NCI-H146 (cell line): ENCODE measurements at regions not wholly inside any gene's neighbourhood (a gene's known extent, or its start where the extent isn't known, plus 50 kb on each side); places are given as distances from the start of the nearest gene placed in this dataset.

Experiments used
- DNase-seq: peaks from one replicate; lab custom pipeline; 2025; lab: John Stamatoyannopoulos, UW

DNA sequence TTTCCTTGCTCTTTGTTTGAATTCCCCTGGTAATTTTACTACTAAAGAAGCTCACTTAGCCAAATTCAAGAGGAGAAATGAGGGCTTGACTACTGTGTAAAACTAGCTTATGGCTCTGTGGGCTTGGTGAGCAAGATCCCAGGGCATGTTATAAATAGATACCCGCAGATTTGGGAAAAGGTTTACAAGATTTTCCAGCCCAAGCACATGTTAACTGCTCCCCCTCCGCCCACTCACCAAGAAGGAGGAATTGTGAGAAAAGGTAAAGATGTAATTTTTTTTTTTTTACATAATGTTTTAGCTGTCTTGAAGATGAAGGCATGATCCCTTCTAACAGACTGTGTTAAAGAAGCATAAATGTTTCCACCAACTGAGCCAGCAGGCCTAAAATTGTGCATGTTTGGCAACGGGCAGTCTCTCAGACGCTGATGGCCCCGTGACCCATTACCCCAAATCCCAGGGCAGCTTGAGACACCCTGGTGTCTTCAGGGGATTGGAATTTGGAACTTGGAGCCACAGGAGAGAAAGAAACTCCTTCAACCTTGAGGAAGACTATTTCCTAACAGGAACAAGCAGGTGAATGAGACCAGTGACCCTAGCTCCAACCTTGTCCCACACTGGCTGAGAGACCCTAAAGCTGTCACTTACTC, 429.8 kb upstream of the CELF2 start:
- no peak for DNase-seq

- DNase-seq = no peak
Measured at GRCh38 chr10:10589540-10590303, 427.9 kb upstream of the CELF2 start.

- peak; percentile 7 for DNase-seq
Measured at GRCh38 chr10:10591715-10592341, 425.8 kb upstream of the CELF2 start.

DNA sequence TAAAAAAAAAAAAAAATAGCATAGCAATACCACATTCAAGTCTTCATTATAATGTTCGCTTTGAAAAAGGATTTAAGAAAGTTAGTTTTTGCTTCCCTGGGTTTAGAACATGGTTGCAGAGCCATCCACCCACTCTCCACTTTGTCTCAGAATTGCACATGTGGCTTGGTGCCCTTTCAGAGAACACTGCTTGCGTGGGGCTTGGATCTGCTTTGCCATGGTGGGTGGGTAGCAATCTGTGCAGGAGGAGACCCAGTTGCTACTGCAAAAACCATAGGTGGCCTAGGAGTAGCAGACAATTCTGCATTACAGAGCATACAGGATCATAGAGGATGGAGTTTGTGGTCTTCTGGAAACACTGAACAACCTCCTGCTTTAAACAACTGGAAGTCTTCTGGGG, 421.4 kb upstream of the CELF2 start:
- DNase-seq = no peak

DNA sequence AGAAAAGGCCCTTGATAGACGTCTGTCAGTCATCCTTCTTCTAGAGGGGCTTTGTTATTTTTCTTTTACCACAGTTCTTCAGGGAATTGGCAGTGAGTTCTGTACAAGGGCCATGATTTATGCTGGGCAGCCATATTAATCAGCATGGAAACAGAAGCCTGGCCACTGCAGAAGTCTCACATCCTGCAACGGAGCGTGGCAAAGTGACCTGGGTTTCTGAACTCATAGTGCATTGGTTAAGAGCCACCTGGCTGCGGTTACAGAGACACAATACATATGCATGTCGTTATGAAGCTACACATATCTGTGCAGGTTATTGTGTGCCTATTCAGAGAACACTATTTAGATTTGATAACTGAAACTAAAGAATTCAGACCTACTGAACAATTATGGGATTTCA, 419.4 kb upstream of the CELF2 start:
- peak; percentile 49 for DNase-seq

DNA sequence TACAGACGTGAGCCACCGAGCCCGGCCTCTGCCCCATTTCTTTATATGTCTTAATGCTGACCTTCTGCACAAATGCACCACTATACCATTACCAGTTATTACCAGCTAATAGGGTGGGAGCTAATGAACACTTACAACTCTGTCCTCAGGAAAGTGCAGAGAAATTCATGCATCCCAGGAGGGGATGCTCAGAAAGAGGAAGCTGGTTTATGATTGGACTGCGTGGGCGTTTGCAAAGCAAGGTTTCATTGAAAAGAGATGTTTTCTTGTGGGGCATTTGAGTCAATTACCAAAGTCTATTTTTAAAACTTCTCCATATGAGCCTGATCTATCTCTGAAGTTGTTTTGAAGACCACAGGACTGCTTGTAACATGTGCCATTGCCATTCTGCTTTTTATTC, 417.7 kb upstream of the CELF2 start:
- DNase-seq = no peak

DNA sequence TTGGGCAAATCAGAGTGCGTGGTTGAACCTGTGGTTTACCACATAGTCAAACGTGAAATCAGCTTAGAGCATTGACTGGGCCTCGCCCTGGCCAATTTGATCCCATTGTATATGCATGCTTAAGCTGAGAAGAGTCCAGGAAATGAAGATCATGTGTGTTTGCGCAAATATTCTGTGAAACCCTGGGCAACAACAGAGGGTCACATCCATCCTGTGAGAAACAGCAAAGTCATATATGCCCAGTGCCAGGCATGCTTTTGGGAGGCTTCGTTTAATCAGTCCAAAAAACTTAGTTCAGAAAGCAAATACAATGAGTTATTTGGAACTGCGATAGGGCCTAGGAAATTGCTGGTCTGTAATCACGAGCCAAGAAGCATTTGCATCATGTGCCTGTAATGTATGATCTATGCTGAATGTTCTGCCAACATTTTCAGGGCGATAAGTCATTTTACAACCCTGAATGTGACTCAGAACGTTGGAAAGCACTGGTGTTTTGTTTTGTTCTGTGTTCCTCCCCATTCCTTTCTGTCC, 412.1 kb upstream of the CELF2 start:
- DNase-seq = no peak

DNA sequence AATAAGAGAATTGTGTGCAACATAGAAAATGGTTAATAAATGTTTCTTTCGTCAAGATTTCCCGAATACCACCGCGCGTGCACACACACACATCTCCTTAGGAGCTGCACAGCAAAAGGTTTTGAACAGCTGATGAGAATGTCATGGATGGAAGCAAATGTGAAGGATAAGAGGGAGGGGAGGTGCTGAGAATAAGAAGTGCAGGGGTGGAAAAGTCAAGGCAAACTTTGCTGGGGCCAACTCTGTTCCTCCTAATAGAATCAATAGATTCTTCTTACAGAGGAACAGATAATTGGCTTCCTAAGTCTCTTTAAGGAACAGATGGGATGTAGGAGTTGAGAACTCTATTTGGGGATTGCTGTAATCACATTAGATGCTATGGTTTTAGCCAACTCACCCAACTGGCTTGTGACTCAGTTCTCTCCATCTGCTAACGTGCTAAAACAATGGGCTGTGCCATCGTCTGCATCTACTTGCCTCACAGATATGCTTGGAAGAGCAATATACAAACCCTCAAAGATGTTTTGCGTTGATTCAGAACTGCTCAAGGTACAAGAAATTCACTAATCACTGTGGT, 408.2 kb upstream of the CELF2 start:
- no peak for DNase-seq

DNA sequence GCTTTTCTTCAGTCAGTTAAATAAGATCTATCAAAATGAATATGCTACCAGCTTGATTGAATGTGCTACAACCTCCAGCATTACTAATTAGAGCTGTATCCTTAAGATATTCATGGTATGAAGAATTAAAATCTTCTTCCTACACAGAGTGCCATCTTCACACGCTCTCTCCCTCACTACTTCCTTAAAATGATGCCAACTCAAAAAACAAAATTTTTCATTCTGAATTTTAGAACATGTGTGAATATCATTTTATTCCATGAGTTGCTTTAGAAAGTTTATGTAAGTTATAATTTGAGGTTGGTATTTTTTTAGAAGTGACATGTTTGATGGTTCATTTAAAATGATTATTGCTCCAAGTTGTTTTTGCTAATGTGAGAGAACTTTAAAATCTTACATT, 407.5 kb upstream of the CELF2 start:
- no peak for DNase-seq

- DNase-seq = no peak
Measured at GRCh38 chr10:10612151-10612550, 405.5 kb upstream of the CELF2 start.

- DNase-seq = no peak
Measured at GRCh38 chr10:10613656-10614244, 403.9 kb upstream of the CELF2 start.

DNA sequence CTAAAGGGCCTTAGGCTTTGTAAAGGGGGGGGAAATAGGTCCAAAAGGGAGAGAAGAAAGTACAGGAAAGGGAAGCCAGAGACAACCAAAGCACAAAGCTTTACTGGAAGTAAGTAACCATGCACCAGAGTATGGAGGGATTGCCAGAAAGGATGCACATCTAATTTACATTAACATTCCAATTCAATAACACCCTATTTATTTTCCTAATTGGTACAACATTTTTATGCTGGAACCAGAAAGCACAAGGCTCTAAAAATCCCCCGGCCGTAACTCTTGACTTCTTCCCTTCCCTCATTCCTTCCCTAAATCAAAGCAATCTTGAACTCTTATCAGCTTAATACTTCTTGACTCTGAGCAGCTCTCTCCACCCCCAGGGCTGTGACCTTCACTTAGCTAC, 400.0 kb upstream of the CELF2 start:
- no peak for DNase-seq

DNA sequence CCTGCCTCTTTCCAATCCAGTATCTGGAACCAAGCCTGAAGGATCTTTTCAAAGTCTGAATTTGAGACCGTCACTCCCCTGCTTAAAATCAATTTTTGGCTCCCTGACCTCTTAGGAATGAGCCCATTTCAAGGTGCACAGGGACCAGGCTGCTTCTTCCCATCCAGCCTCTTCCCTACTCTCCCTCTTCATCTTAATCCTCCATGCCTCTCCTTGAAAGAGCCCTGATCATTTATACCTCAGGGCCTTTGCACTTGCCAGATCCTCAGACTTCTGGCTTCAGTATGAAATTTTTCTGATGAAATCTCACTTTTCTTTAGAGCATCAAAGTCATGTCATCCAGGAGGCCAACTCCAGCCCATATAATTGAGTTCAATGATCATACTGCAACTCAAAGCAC, 399.5 kb upstream of the CELF2 start:
- DNase-seq = no peak

DNA sequence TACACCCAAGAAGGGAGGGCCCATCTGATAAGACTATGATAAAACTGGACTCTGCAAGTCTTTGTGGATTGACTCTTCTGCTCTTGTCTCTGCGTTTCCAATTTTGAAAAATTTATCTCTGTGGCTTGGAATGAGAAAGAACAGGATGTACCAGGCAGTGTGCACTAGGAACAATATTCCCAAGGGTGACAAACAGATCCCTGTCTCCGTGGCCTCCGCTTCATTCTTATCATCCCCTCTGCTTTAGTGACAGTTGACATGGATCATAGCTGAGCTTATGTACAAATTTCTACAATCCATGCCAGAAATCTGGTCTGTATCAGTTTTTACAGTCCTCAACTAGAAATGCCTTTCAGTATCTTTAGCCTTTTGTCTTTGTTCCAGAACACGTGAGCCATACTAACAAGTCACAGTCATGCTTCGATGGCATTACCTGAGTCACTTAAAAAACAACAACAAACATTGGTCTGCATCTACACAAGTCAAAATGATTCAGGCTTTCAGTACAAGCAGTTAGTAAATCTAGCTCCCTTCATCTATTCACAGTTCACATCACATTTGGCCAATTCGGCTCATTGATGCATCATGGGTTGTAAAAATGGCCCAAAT, 393.6 kb upstream of the CELF2 start:
- no peak for DNase-seq

DNA sequence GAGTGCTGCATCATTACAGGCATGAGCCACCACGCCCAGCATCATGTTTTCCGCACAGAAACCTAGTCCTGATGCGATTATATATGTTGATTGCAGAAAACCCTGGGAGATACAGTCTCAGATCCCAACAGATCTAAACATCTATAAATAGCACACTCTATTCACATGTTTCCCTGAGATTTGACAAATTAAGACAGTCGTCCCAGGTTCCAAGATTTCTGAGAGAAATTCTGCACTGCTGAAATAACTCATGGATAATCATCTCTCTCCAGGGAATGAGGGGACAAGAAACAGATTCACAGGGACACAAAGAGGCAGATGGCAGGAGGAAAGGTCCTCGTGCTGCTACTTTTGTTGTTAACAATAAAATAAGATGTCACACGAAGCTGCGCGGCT, 393.1 kb upstream of the CELF2 start:
- DNase-seq = no peak

DNA sequence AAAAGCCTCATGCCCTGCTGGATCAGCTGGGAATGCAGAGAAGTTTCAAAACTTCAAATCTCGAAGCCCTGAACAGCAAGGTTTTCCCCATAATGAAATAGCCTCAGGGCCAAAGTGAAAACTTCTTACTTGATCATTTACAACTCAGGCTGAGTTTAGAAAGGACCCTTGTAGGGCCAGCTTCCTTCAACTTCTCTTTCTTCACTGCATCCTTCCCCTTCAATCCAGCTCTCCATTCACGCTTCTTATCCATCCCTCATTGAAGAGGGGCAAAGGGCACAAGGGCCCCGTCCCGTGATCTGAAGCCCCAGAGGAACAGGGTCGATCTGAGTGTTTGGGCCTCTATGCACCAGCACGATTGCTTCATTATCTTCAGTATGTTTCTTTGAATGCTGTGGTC, 392.2 kb upstream of the CELF2 start:
- no peak for DNase-seq

DNA sequence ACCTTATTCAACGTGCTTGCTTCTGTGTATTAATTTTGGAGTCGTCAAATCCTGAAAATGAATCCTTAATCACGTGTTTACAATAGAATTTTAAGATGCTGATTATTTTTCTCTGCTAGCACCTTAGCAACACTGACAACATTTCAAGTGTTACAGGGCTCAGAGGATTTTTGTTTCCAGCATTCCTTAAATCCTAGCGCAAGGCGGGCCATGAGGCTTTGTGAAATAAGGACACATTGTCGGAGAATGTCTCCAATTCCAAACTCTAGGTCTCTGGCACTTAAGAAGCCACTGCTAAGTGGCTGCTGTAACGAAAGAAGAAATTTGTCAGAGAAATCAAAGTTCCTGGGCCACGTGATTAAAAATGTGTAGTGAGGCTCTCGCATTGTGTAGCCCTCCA, 390.9 kb upstream of the CELF2 start:
- DNase-seq = no peak

GRCh38 chr10:10627414-10627813, 390.3 kb upstream of the CELF2 start:
- DNase-seq = no peak

- no peak for DNase-seq
Measured at GRCh38 chr10:10629512-10629911, 388.2 kb upstream of the CELF2 start.

DNA sequence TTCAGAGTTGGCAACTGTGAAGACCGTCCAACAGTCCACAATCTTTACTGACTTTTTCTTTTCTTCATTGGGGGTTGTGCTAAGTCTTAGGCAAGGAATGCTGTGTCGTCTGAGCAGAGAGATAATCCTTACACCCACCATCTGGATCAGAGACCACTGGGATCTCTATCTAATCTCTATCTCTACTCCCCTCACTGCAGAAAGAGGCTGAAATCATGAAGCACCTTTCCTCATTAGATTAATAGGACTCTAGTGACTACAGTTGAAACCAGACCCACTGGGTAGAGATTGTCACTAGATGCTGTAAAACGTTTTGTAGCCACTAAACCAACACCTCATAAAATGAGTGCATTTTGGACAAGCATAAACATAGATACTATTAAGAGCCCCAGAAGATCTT, 387.4 kb upstream of the CELF2 start:
- no peak for DNase-seq

- no peak for DNase-seq
Measured at GRCh38 chr10:10630782-10631181, 386.9 kb upstream of the CELF2 start.

DNA sequence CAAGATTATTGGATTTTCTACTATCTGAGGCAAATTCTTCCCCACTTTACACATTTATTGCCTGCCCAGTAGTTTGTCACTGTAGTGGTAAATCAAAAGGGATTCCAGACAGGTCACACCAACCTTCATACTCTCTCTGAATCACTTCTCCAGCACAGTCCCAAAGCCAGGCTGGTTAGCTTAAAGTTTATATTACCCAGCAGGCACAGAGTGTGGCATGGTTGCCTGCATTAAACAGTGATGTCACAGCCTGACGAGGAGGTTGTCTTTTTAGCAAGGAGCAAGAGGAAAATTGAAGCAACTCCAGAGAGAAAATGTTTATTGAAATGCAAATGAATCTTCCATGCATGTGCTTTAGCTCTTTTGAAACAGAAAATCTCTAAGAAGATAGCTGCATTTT, 375.5 kb upstream of the CELF2 start:
- DNase-seq = no peak
